NCI-H1092 treated with DMSO at 0.1 percent for 48 hours (cell line): ENCODE measurements at regions not wholly inside any gene's neighbourhood (a gene's known extent, or its start where the extent isn't known, plus 50 kb on each side); places are given as distances from the start of the nearest gene placed in this dataset.

Experiments
- DNase-seq: peaks from one replicate; lab custom pipeline; 2025; lab: John Stamatoyannopoulos, UW

- DNase-seq: no peak
These were observed 53.4 kb upstream of the PMEPA1 start for GRCh38 chr20:57763235-57763595.

- DNase-seq: no peak
These were observed 52.9 kb upstream of the PMEPA1 start for GRCh38 chr20:57762531-57763234.

DNA sequence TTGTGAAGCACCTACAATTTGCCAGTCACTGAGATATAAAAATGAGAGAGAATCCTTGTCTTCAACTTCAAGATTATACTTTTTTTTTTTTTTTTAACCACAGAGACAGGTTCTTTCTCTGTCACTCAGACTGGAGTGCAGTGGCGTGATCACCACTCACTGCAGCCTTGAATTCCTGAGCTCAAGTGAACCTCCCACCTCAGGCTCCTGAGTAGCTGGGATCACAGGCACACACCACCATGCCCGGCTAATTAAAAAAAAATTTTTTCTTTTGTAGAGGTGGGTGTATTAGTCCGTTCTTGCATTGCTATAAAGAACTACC lies 51.6 kb upstream of the PMEPA1 start:
- DNase-seq: no peak

DNA sequence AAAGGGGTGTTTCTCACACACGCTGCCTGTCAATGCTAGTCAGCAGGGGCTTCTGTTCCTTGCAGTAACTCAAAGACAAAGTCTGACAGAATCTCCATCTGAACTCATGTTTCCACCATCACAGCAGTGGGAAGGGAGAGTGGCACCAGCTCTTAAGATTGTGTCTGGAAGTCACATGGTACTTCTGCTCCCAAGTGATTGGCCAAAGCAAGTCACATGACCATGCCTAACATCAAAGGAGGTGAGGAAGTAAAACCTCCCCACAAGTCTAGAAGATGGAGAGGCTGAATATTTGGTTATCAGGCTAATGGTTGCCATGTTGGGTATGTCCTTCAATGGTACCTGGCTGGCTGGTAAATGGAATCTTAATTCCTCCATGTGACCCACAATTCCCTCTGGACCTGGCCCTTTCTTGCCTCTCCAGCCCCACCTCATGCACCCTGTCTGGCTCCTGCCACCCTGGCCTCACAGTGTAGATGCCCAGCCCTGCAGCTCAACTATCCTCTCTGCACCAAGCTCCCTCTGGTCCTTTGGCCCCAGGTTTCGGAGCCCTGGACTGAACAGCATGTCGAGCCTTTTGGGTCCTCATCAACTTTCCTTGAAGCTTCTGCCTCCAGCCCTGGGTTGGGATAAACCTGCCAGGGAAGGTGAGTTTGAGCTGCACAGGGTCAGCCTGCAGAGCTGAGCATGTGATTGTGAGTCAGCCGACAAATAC lies 51.0 kb upstream of the PMEPA1 start:
- no peak for DNase-seq

DNA sequence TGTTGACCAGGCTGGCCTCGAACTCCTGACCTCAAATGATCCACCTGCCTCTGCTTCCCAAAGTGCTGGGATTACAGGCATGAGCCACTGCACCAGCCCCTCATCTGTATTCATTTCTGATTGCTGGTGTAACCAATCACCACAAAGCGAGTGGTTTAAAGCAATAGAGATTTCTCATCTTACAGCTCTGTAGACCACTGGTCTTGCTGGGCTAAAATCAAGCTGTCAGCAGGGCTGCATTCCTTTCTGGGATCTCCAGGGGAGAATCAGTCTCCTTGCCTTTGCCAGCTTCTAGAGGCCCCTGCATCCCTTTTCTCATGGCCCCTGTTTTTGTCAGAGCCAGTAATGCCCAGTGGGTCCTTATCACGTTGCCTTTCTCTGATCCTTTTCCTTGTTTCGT lies 49.9 kb upstream of the PMEPA1 start:
- no peak for DNase-seq
